ENCODE measurements at regions not wholly inside any gene's neighbourhood (a gene's known extent, or its start where the extent isn't known, plus 50 kb on each side); places are given as distances from the start of the nearest gene placed in this dataset.

DNA sequence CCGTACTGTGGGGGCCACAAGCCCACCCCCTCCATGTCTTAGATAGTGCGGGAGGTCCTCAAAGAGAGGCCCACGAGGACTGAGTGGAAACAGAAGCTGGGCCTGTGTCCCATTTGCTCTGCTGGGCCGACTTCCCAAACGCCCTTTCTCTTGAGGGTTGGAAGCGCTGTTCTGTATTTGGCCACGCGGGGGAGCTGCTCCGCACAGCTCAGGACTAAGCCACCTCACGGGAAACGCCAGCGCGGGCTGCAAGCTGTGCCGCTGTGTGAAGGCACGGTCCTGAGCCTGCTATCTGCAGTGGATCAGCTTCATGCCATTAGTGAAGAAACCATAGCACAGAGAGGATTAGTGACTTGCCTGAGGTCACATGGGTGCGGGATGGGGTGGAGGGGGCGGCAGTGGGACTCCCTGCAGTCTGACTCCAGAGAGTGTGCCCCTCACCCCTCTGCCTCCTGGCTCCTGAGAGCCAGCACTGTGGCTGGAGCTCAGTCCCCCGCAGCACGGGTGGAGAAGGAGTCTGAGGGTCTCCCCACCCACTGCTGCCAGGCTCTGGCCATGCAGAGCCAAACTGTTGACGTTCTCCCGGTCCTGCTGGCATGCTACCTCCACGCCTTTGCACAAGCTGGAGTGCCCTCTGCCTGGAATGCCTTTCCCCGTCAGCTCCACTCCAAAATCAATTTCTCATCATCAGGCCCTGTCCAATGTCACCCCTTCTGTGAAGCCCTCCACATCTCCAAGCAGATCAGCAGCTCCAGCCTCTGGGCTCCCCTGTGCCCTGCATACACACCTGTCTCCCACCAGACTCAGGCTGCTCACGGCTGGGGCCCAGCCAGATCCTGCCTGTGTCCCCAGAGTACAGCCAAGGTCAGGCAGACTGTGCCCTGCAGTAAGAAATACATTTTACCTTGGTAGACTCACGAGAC is 51.5 kb upstream of the LRRC32 start:
- DNase-seq = peak; percentile 73

DNA sequence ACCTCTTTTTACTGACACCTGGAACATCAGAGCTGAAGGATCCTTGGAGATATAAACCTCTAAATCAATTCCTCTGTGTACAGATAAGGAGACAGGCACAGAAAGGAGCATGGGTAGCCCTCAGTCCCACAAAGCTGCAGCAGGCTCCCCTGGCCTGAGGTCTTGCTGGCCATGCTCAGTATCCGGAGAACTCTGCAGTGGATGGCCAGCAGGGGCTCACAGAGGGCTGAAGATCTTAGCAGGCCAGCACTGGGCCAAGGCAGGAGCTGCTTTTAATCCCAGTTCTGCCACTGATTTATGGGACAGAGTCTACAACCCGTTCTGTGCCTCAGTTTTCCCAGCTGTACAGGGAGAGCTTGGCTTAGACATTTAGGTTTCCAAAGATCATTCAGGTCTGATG is 52.6 kb upstream of the LRRC32 start:
- DNase-seq = no peak

DNA sequence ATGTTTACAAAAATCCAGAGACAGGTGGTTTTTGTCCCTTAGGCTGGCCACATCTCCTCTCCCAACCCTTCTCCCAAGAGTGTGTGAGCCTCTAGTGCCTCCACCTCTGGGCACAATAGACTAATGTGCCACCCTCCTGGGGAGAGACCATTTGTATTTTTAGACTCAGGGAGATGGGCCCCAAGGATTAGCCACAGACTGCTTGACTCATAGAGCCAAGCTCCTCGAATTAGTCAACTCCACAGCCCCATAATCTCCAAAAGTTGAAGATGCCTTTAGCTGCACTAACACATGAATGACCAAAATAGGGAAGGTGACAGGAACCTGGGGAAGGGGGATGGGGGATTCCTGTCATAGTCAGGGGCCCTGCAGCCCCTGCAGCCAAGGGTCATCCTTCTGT is 53.0 kb upstream of the LRRC32 start:
- DNase-seq = no peak

DNA sequence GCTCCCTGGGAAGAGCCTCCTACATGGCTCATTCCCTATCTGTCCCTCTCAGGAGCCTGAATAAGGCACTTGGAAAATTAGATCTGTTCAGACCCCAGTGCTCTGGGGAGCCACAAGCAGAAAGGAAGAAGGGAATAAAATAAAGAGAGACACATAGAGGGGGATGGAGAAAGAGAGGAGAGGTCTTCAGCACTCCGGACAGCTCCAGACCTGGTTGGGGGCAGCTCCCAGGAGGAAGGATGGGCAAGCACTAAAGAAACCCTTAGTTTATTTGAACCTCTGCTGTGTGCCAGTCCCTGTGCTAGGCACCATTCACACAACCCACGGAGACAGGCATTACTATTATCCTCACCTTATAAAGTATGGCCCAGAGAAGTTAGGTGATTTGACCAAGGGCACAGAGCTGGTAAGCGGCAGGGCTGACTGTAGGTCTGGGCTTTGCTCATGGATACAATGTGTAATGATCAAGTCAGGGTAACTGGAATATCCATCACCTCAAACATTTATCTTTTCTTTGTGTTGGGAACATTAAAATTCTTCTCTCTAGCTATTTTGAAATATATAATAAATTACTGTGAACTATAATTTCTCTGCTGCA is 53.7 kb upstream of the LRRC32 start:
- DNase-seq = no peak

DNA sequence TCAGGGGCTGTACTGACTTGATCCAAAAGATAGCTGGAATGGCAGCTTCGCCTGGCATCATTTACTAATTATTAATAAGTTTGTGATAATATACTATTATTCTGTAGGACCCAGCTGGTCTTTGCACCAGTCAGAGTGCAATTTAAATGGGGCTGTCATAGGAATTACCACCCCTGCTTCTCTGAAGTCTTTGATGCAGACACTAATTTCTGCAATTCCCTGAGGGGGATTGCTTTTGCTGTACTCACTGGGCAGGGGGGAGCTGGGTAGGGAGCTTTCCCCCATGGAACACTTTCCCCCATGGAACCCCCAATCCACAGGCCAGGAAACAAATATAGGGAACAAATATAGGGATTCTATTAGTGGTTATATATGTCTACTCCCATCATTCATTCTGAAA is 54.9 kb upstream of the TSKU start:
- no peak for DNase-seq

DNA sequence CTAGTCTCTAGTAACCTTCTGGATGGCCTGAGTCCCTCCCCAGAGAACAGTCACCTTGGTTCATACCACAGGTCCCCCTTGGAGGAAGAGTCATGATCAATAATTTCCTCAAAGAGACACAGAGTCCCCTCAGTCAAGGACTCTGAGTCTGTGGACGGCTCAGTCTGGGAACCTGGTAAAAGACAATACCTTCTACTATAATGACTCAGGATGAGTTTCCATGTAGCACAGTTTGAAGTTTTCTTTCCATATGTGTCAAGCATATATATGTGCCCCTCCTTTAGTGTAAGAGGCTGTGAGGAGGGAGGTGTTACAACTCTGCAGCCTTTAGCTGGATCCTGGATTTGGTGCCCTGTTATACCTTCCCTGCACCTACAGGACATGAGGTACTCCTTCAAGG is 54.4 kb upstream of the TSKU start:
- no peak for DNase-seq

DNA sequence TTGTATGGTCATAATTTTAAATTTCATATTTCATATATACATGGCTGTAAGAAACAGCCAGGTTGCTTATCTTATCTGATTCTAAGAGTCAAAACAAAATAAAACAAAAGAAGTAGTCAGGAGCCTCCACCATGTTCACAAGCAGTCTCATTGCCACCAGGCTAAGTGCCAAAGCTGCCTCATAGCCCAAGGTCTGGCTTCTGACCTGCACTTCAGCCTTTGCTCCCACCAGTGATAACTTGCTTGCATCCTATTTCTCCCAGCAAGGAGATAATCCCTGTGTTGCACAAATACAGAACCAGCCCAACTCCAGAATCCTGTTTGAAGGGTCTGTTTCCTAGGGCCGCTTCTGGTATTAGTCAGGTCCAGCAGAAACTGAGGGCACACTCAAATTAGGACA is 53.9 kb upstream of the TSKU start:
- no peak for DNase-seq

DNA sequence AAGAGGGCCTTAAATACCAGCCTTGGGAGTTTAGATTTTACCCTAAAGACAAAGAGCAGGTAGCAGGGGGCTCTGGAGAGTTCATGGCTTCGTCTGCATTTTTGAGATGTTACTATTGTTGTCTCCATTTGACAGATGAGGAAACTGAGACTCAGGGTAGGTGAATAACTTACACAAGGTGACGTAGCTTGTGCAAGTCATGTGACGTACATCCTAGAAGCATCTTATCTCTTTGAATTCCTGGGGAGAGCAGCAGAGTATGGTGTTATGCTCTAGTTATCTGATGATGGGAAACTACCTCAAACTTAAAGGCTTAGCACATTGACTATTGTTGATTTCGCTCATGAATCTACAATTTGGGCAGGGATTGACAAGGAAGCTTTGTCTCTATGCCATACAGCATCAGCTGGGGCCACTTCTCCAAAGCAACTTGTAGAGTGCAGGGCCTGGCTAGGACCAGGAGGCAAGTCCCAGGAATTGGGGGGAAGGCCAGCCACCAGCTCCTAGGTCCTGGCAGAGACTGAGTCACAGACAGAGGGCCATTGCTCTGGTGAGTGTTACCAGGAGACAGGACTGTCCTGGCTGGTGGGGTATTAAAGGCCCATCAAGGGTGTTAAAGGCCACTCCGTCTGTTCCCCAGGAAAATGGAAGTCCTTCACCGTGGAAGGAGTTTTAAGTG is 52.1 kb upstream of the TSKU start:
- no peak for DNase-seq

DNA sequence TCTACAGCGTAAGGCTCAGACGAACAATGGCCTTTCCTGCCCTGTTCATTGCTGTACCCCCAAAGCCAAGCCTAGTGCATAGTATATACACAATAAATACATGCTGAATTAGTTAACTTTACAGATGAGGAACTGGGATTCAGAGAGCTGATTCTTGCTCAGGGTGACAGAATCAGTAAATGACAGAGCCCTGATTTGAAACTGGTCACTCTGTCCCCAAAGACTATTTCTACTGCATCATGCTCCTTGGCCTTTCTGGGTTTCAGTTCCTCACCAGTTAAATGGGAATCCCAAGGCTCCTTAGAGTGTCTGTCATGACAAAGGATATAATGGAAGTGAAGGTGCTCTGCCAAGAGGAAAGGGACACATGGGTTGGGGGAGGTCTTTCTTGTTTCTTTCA is 50.5 kb upstream of the TSKU start:
- DNase-seq = no peak

Measured in amniotic stem cell (primary cell).